NCI-H187 (cell line): ENCODE measurements at regions not wholly inside any gene's neighbourhood (a gene's known extent, or its start where the extent isn't known, plus 50 kb on each side); places are given as distances from the start of the nearest gene placed in this dataset.

Experiments used
- DNase-seq, 2 experiments: peaks; one replicate each; lab custom pipeline; 2025; lab: John Stamatoyannopoulos, UW

GRCh38 chrX:4876268-4876667, 1162.8 kb upstream of the PRKX start:
- no peak for DNase-seq

DNA sequence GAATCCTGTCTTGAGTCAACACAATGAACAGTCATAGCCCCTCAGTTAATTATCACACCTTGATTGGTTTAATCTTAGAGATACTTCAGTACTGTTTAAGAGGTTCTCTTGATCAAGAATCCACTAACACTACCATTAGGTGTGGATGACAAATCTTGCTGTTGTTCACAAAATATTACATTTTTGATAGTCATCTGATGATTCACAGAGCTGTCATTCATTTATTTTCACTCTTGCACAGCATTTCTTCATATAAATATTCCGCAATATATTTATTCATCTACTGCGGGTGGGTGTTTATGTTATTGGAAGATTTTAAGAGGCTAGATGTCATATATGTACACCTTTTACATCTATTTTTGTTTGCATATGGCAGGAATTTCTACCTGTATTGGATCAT, 1138.1 kb upstream of the PRKX start:
- no peak for DNase-seq

GRCh38 chrX:4850312-4850711, 1136.9 kb upstream of the PRKX start:
- DNase-seq: no peak

DNA sequence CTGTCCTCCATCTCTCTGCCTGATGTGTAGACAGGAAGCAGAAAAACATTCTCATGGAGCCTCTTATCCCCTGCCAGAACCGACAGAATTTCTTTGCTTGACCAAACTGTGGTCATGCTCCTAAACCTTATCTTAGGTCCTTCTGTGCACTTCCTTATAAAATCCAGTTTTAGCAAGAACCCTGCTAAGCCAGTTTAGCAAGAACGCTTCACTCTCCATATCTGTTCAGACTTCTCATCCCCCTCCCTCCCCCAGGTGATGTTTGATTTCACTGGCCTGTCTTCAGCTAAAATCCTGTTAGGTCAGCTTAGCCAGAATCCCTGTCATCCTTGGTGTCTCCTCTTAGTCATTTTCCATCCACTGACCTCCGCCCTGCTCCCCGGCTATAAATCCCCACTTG, 1130.9 kb upstream of the PRKX start:
- DNase-seq: no peak

- no peak for DNase-seq
Observed at GRCh38 chrX:4841216-4841745, 1127.8 kb upstream of the PRKX start.

GRCh38 chrX:4831574-4831973, 1118.1 kb upstream of the PRKX start:
- DNase-seq: no peak

DNA sequence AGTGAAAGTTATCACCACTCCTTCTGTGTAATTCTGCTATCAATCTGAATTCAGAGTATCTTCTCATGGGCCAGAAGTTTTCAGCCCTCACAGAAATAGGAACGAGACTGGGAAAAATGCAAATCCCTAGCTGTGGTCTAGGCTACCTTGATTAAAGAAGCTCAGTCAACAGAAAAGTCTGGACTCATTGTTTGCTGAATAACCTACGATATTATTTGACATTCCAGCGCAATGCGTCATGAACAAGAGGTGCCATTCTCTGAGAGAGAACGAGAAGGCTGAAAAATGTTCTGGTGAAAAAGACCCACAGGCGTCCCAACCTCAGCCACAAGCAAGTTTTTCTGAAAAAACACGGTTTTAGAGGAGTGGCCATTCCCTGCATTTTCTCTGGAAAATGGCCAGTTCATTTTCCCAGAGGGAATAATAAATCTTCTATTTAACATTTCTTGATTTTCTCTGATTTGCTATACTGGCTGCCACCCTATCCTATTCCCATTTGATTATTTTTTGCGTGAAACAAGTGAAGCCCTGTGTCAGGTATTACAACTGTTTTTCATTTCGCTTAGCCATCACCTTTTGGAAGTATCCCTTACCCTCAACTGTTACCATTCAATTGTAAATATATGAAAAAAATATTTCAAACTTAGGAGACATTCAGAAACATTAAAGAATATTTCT, 1117.6 kb upstream of the PRKX start:
- no peak for DNase-seq

GRCh38 chrX:4825550-4825949, 1112.1 kb upstream of the PRKX start:
- no peak for DNase-seq

GRCh38 chrX:4809571-4809970, 1096.1 kb upstream of the PRKX start:
- DNase-seq: no peak

DNA sequence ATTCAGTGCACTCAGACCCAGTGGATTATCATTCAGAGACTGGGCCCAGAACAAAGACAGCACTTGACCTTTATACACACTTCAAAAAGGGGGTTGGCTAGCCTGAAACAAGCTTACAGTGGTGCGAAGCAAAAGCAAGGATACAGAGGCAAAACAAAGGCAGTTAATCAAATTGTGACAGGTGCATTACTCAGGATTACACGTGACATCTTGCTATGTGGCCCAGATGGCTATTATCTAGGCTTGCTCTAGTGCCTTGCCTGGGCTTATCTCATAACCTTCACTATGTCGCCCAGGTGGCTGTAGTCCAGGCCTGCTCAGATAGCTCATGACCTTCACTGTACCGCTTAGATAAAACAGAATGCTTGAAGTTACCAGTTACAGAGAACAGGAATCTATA, 1092.1 kb upstream of the PRKX start:
- no peak for DNase-seq

DNA sequence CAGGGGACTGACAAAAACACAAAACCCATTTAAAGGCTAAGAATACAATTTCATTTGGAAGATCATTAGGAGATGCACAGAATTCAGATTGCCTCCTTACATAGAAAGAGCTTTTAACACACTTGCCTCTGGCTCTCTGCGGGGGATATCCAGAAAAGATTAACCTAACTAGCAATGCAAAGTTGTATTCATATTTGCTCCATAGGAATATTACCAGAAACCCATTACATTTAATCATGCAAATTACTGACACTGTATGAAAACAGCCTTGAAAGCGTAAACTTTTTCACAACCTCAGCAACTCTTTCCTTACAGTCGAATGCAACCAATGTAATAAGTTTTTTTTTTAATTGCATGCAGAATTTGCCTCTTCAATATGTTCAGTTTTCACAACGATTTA, 1087.3 kb upstream of the PRKX start:
- no peak for DNase-seq

DNA sequence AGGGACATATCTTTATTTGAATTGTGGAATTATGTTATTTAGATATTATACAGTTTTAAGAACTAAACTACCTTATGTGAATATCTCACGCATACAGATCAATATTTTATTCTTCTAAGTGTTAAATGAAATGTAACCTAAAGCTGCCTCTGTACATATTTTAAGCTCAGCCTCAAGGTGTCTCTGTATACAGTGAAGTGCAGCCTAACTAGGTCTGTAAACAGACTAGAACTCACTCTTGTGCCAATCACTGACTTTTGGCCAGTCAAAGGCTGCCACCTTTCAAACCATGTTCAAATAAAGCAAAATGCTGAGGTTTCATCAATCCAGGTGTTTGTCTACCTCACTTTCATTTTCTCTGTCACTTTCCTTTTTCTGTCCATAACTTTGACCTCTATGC, 1074.5 kb upstream of the PRKX start:
- no peak for DNase-seq

DNA sequence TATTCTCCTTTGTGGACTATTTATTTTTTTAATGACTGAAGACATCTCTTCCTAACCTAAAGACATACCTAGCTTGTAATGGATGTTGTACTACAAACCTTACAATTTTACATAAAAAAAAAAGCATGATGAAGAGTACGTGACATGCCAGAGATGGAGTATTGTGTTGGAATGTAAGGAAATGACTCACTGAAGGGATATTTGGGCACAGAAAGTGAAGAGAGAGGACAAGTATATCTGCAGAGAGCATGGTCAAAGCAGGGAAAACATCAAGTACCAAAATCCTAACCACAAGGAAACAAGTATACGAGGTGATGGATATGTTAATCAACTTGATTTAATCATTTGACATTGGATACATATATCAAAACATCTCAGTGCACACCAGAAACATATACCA, 1051.4 kb upstream of the PRKX start:
- DNase-seq: no peak

- no peak for DNase-seq
Observed at GRCh38 chrX:4762196-4762595, 1048.7 kb upstream of the PRKX start.

DNA sequence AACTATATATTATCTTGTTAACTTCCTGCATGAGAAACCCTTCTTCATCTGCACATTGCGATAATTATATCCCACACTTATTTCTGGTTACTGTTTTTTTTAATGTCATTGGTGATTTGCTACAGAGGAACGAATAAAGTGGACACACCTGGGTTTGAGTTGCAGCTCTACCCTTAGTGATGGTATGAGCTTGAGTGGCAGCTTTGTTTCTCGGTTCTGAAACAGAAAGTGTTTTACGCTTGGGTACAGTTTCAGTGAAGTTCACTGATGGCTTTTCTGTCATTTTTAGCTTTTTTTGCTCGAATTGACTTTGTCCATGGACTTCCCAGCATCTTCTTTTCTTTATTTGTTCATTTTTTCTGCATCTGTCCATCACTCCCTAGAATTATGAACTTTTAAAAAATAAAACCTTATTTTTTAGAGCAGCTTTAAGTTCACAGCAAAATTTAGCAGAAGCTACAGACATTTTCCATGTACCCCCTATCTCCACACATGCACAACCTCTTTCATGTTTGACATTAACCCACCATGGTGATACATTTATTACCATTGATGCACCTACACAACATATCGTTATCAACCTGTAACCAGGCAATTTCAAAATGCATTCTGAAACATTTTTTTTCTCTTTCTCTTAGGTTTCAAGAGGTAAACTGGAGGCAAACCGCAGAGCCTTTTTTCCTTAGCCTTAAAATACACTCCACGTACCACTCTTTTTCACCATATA, 1041.6 kb upstream of the PRKX start:
- DNase-seq: no peak

DNA sequence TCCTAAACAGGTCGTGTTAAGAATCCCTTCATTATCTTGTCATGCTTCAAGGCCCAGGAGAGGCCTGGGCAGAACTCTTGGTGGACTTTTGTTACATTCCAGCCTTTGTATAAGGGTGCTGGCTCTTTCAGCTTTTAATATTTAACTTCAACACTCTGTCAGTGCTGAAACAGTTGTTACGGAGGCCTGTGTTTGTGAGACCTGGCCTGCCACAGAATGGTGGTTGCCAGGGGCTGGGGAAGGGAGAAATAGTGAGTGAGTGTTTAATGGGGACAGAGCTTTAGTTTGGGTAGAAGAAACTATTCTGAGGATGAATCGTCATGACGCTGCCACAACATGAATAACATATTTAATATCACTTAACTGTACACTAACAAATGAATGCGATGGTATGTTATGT, 1027.6 kb upstream of the PRKX start:
- no peak for DNase-seq

DNA sequence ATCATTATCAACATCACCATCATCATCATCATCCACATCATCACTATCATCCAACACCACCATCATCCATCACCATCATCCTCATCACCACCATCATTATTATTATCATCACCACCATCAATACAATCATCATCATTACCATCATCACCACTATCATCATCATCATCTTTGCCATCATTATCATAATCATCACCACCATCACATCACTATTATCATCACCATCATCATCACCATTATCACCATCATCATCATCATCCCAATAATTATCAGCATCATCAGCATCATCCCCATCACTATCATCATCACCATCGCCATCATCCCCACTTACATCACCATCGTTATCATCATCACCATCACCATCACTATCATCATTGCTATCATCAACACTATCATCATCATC, 1021.9 kb upstream of the PRKX start:
- DNase-seq: no peak

DNA sequence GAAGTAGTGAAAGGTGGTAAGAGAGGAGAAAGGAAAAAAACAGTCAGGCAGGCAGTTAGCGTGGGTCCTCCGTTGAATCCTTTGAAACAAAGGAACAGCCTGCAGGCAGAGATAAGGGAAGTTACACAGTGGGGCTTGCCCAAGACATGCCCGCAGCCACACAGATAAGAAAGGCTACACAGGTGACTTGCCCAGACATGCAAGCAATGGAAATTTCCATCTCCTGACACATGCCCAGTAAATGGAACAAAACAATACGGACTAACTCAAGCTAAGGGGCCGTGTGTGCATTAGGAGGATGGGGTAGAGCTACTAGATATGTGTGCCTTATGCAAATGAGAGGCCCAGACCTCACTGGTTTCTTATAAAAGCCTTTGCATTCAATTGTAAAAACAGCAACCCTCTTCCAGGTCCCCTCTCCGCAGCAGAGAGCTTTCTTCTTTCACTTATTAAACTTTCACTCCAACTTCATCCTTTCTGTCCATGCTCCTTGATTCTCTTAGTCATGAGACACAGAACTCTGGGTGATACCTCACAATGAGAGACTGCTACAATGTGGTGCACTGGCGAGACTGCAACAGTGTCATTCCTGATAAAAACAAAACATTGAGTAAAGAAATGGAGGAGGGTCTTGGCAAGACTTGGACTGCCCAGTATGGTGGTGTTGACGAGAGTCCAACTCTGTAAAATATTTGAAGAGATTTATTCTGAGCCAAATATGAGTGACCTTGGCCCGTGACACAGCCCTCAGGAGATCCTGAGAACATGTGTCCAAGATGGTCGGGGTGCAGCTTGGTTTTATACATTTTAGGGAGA, 997.4 kb upstream of the PRKX start:
- DNase-seq: no peak

DNA sequence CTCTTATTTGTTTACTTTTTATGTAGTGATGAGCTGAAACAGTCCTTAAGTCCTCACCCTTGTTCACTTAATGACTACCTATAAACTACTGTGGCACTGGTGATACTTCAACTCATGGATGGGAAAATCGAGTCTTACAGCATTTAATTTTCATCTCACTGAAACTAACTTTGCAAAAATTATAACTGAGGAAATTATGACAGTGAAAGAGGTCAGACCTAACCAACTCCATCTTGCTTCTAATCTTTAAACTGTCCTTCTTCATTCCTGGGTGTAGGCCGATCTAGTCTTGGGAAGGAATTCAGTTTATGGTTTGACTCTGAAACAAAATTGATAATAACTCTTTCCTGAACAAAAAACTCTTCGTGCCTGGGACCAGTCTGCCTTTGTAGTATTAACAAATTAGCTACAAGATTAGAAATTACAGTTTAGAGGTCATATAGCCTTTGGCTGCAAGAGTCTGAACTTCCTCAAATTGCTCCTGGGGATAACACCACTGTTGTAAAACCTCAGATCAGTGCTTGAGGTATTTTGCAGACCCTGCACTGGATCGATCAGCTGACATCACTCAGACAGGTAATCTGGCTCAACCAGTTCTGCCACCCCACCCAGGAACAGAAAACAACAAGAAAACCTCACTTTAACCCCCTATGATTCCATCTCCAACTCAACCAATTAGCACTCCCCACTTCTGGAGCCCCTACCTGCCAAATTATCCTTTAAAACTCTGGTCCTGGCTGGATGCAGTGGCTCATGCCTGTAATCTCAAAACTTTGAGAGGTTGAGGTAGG, 995.7 kb upstream of the PRKX start:
- no peak for DNase-seq

GRCh38 chrX:4706961-4707360, 993.5 kb upstream of the PRKX start:
- DNase-seq: no peak

GRCh38 chrX:4690521-4690920, 977.1 kb upstream of the PRKX start:
- DNase-seq: no peak

GRCh38 chrX:4682636-4683035, 969.2 kb upstream of the PRKX start:
- no peak for DNase-seq
